Raji (cell line): ENCODE measurements at regions not wholly inside any gene's neighbourhood (a gene's known extent, or its start where the extent isn't known, plus 50 kb on each side); places are given as distances from the start of the nearest gene placed in this dataset.

Experiments used
- POLR2A ChIP-seq: IDR thresholded peaks from 2 replicates; pipeline ENCODE4 v1.6.1; 2011; ENCODE audit warnings: low read depth, low read length, control low read depth; ENCODE audit not compliant: insufficient read depth

GRCh38 chr7:113030489-113030888 lies 56.1 kb downstream of the GPR85 start:
- TF ChIP-seq POLR2A: no peak

GRCh38 chr7:113026941-113027340 lies 59.7 kb downstream of the GPR85 start:
- TF ChIP-seq POLR2A: no peak

GRCh38 chr7:113015034-113015645 lies 71.5 kb downstream of the GPR85 start:
- TF ChIP-seq POLR2A: no peak

- no peak for TF ChIP-seq POLR2A
These were observed 72.7 kb downstream of the GPR85 start for GRCh38 chr7:113013761-113014449.

GRCh38 chr7:113010377-113010776 lies 76.2 kb downstream of the GPR85 start:
- TF ChIP-seq POLR2A: no peak

- TF ChIP-seq POLR2A: no peak
These were observed 77.9 kb downstream of the GPR85 start for GRCh38 chr7:113008755-113009154.

- no peak for TF ChIP-seq POLR2A
These were observed 81.7 kb downstream of the GPR85 start for GRCh38 chr7:113004726-113005454.

- no peak for TF ChIP-seq POLR2A
These were observed 86.2 kb downstream of the GPR85 start for GRCh38 chr7:113000316-113001020.

- no peak for TF ChIP-seq POLR2A
These were observed 88.8 kb downstream of the GPR85 start for GRCh38 chr7:112997831-112998230.

- TF ChIP-seq POLR2A: no peak
These were observed 90.2 kb downstream of the GPR85 start for GRCh38 chr7:112996331-112996871.

GRCh38 chr7:112995059-112995824 lies 91.4 kb downstream of the GPR85 start:
- no peak for TF ChIP-seq POLR2A

GRCh38 chr7:112994656-112995055 lies 92.0 kb downstream of the GPR85 start:
- TF ChIP-seq POLR2A: no peak

GRCh38 chr7:112990624-112991023 lies 96.0 kb downstream of the GPR85 start:
- no peak for TF ChIP-seq POLR2A

GRCh38 chr7:112989531-112989930 lies 97.1 kb downstream of the GPR85 start:
- TF ChIP-seq POLR2A: no peak
